Endothelial cell of umbilical vein (primary cell): ENCODE measurements at regions not wholly inside any gene's neighbourhood (a gene's known extent, or its start where the extent isn't known, plus 50 kb on each side); places are given as distances from the start of the nearest gene placed in this dataset.

Experiments used
- BruUV-seq: library from RNA; stranded (reverse); fragments of 400-500 nt; replicated peaks from 2 replicates; lab custom pipeline; 2021; lab: Mats Ljungman, UMichigan
- CTCF ChIA-PET: fragments of 300-600, 350-600 bp; sonication (Branson Sonifier 250); formaldehyde crosslinking; loops from one replicate; lab custom pipeline; 2021; ENCODE audit warnings: antibody characterized with exemption, inconsistent platforms; lab: Charles Lee
- POLR2A ChIA-PET: fragments of 300-600, 350-600 bp; sonication (Branson Sonifier 250); formaldehyde crosslinking; loops from one replicate; lab custom pipeline; 2021; ENCODE audit warnings: antibody characterized with exemption, inconsistent platforms; lab: Charles Lee
- DNase-seq: peaks from one replicate; pipeline ENCODE4 v3.0.0-alpha.2; 2011; ENCODE audit warnings: low read depth, low spot score
- FAIRE-seq: peaks from 2 replicates; lab custom pipeline; 2011; peaks lifted over from hg19 to GRCh38; lab: Jason Lieb, UNC
- H2AFZ ChIP-seq: 2 replicates; pipeline ENCODE4 v1.6.0; 2012; ENCODE audit warnings: low read depth, low read length, control low read depth, inconsistent platforms
- H3K27ac ChIP-seq: 2 replicates; pipeline ENCODE4 v1.5.1; 2011; ENCODE audit warnings: low read depth, mild to moderate bottlenecking, control low read depth, low read length, moderate library complexity; ENCODE audit not compliant: insufficient read depth
- H3K27me3 ChIP-seq, 2 experiments: 2 replicates each; pipeline versions ENCODE4 v1.6.0 to v1.6.1; 2011; ENCODE audit warnings: low read length in 2 of 2, mixed read lengths in 1 of 2; ENCODE audit not compliant: control insufficient read depth in 2 of 2, insufficient read depth in 2 of 2
- H3K36me3 ChIP-seq, 2 experiments: 2 replicates in 1 of 2; 3 replicates in 1 of 2; pipeline ENCODE4 v1.5.1; 2011; ENCODE audit warnings: low read length in 2 of 2, mild to moderate bottlenecking in 1 of 2, moderate library complexity in 1 of 2; ENCODE audit not compliant: control insufficient read depth in 2 of 2, insufficient read depth in 2 of 2; ENCODE audit errors: extremely low read depth in 1 of 2
- H3K4me1 ChIP-seq: 3 replicates; pipeline ENCODE4 v1.5.1; 2011; ENCODE audit warnings: mild to moderate bottlenecking, low read length; ENCODE audit not compliant: control insufficient read depth, insufficient read depth; ENCODE audit errors: extremely low read depth
- H3K4me2 ChIP-seq: 2 replicates; pipeline ENCODE4 v1.6.1; 2011; ENCODE audit warnings: low read length, control low read depth, mixed read lengths; ENCODE audit not compliant: insufficient read depth
- H3K4me3 ChIP-seq, 3 experiments: fragments of 200-600 bp in 1 of 3; sonication (generic), shearing (Covaris generic) in 1 of 3; replicated peaks in 1 of 3; 2 replicates each; pipeline ENCODE4 v1.5.1; 2011 to 2016; ENCODE audit warnings: control low read depth in 3 of 3, low read length in 3 of 3, mild to moderate bottlenecking in 2 of 3, inconsistent platforms in 1 of 3, low read depth in 1 of 3, moderate library complexity in 1 of 3; ENCODE audit not compliant: insufficient read depth in 1 of 3
- H3K79me2 ChIP-seq: 2 replicates; pipeline ENCODE4 v1.6.0; 2012; ENCODE audit warnings: low read length, inconsistent platforms; ENCODE audit not compliant: control insufficient read depth, insufficient read depth
- H3K9ac ChIP-seq: replicated peaks from 2 replicates; pipeline ENCODE3; 2011; ENCODE audit warnings: low read length, control low read depth; ENCODE audit not compliant: insufficient read depth; ENCODE audit errors: extremely low read depth
- H3K9me1 ChIP-seq: replicated peaks from 3 replicates; pipeline ENCODE4 v1.6.0; 2011; ENCODE audit warnings: mild to moderate bottlenecking, low read length; ENCODE audit not compliant: control insufficient read depth, insufficient read depth; ENCODE audit errors: extremely low read depth
- H3K9me3 ChIP-seq: replicated peaks from 2 replicates; pipeline ENCODE4 v1.5.1; 2012; ENCODE audit warnings: low read length, inconsistent platforms; ENCODE audit not compliant: control insufficient read depth, insufficient read depth
- H4K20me1 ChIP-seq: replicated peaks from 2 replicates; pipeline ENCODE3; 2011; ENCODE audit warnings: mild to moderate bottlenecking, low read length; ENCODE audit not compliant: control insufficient read depth, insufficient read depth; ENCODE audit errors: extremely low read depth
- CTCF ChIP-seq, 2 donors: IDR thresholded peaks; 1 replicate in 1 of 2; 2 replicates in 1 of 2; pipeline ENCODE4 v1.5.1; 2011; ENCODE audit warnings: low read length in 2 of 2, mild to moderate bottlenecking in 2 of 2, moderate library complexity in 2 of 2, control low read depth in 1 of 2, inconsistent platforms in 1 of 2, low read depth in 1 of 2; ENCODE audit not compliant: insufficient read depth in 1 of 2; ENCODE audit errors: extremely low read depth in 1 of 2
- EZH2 ChIP-seq: IDR thresholded peaks from 2 replicates; pipeline ENCODE4 v1.6.1; 2012; ENCODE audit warnings: borderline replicate concordance, low read depth, mild to moderate bottlenecking, moderate library complexity, low read length, inconsistent platforms; ENCODE audit not compliant: severe bottlenecking
- FOS ChIP-seq: IDR thresholded peaks from 2 replicates; pipeline ENCODE4 v1.6.1; 2011; ENCODE audit warnings: mild to moderate bottlenecking, low read length, moderate library complexity, borderline replicate concordance; ENCODE audit not compliant: insufficient read depth
- GATA2 ChIP-seq: IDR thresholded peaks from 2 replicates; pipeline ENCODE4 v1.7.0; 2011; ENCODE audit warnings: low read depth, mild to moderate bottlenecking, moderate library complexity, mixed read lengths, low read length; ENCODE audit not compliant: insufficient read length, insufficient read depth
- JUN ChIP-seq: IDR thresholded peaks from 2 replicates; pipeline ENCODE4 v1.6.1; 2011; ENCODE audit warnings: borderline replicate concordance, low read depth; ENCODE audit not compliant: insufficient read length, insufficient read depth
- MAX ChIP-seq: IDR thresholded peaks from 2 replicates; pipeline ENCODE4 v1.6.1; 2011; ENCODE audit not compliant: insufficient read depth, insufficient read length
- MYC ChIP-seq: IDR thresholded peaks from one replicate; pipeline ENCODE4 v1.6.1; 2011; ENCODE audit warnings: mild to moderate bottlenecking, low read depth, low read length
- POLR2A ChIP-seq: IDR thresholded peaks from 2 replicates; pipeline ENCODE4 v1.6.1; 2012; ENCODE audit warnings: low read depth, mild to moderate bottlenecking, control low read depth, low read length
- POLR2AphosphoS5 ChIP-seq: IDR thresholded peaks from 2 replicates; pipeline ENCODE4 v1.6.1; 2012; ENCODE audit warnings: low read depth, mild to moderate bottlenecking, control low read depth, low read length, moderate library complexity; ENCODE audit not compliant: insufficient read depth
- dilution Hi-C: fragments of 300-500 bp; cut with MboI; formaldehyde crosslinking; loops from one replicate; pipeline ENCODE4 v1.15.0; 2019; ENCODE audit warnings: low sequenced_read_pairs; ENCODE audit not compliant: extremely low pct_ligation_motif_present
- intact Hi-C: fragments of 100-400 bp; cut with micrococcal nuclease; formaldehyde crosslinking; loops from one replicate; pipeline ENCODE4 v1.10.0; 2022

- Histone ChIP-seq H3K9me3 (no peaks in the 10 kb centered on the region), H3K27ac (no peak overlapping the region), H3K4me2 (no peak overlapping the region), H3K4me1 (peaks cover 23% of the 10 kb centered on the region), H3K4me3 (no peak overlapping the region), H3K9ac (no peak overlapping the region), H3K79me2 (no peaks in the 10 kb centered on the region), H3K27me3 (no peaks in the 10 kb centered on the region), H2AFZ (no peak overlapping the region), H4K20me1 (no peaks in the 10 kb centered on the region), H3K36me3 (no peaks in the 10 kb centered on the region), H3K9me1 (no peaks in the 10 kb centered on the region)
- FAIRE-seq (no peak), DNase-seq (no peak)
- POLR2A ChIA-PET, result no interaction called here
- BruUV-seq, result no TSS peak
- intact Hi-C loops (no loop called here), dilution Hi-C loops (no loop called here)
- TF ChIP-seq POLR2AphosphoS5, result no peak
- no peak for TF ChIP-seq MYC
- no peak for TF ChIP-seq POLR2A
- no peak for TF ChIP-seq FOS
- no peak for TF ChIP-seq CTCF (IDR thresholded peaks at IDR 0.05; ENCODE audit: extremely low read depth in 1 of 2, insufficient read depth in 1 of 2, low read depth in 1 of 2, low read length in 2 of 2)
- no peak for TF ChIP-seq JUN
- TF ChIP-seq GATA2, result no peak
- no peak for TF ChIP-seq MAX
- no peak for TF ChIP-seq EZH2
- CTCF ChIA-PET, result interaction anchor here (1.1 to 1.8 kb wide), 2 partner anchors 42 to 92 kb away, joined by 3 to 8 read pairs; no protein-coding TSS in a partner anchor
These were observed 70.8 kb upstream of the LTA4H start for GRCh38 chr12:96106137-96106536.
